HUES6 (cell line): ENCODE measurements at regions not wholly inside any gene's neighbourhood (a gene's known extent, or its start where the extent isn't known, plus 50 kb on each side); places are given as distances from the start of the nearest gene placed in this dataset.

Source experiments
- H3K27ac ChIP-seq: 2 replicates; pipeline ENCODE4 v1.7.0; 2013; ENCODE audit warnings: low read depth, mild to moderate bottlenecking, low read length, inconsistent platforms
- H3K27me3 ChIP-seq: 2 replicates; pipeline ENCODE4 v1.6.1; 2013; ENCODE audit warnings: low read length; ENCODE audit not compliant: control insufficient read depth, insufficient read depth
- H3K36me3 ChIP-seq: 2 replicates; pipeline ENCODE4 v1.6.1; 2013; ENCODE audit warnings: low read length; ENCODE audit not compliant: control insufficient read depth, insufficient read depth
- H3K4me1 ChIP-seq: 2 replicates; pipeline ENCODE4 v1.6.1; 2013; ENCODE audit warnings: low read length; ENCODE audit not compliant: control insufficient read depth, insufficient read depth
- H3K4me3 ChIP-seq: 2 replicates; pipeline ENCODE4 v1.5.1; 2013; ENCODE audit warnings: low read depth, low read length
- H3K9ac ChIP-seq: one replicate; pipeline ENCODE4 v1.6.1; 2013; ENCODE audit warnings: mild to moderate bottlenecking, low read length
- H3K9me3 ChIP-seq: 2 replicates; pipeline ENCODE4 v1.6.1; 2013; ENCODE audit warnings: low read depth, low read length; ENCODE audit not compliant: control insufficient read depth, insufficient read depth

DNA sequence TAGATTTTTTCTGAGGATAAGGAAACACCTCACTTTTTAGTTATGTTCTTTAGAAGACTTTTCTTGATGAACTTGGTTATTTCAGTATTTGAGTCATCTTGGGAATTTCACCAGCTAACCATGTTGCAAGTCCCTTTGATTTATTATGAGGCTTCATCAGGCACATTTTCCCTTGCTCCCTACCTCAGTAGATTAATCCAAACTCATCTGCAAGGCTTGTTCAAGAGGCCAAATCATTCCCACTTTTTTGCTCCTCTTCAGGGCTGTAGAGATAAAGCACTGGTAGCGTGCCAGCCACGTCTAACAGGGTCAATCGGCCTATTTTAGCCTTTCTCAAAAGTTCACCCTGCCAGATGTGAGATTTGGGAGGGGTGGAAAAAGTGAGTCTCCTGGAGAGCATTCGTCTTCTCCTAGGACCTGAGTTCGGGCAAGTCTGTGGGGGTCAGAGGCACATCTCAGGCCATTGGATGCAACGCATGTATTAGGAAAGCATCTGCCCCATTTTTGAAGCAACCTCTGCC, 120.3 kb downstream of the RDH14 start:
- Histone ChIP-seq H3K27me3 (no peaks in the 10 kb centered on the region), H3K27ac (no peak overlapping the region), H3K36me3 (no peaks in the 10 kb centered on the region), H3K9me3 (no peaks in the 10 kb centered on the region), H3K9ac (no peak overlapping the region), H3K4me3 (no peak overlapping the region), H3K4me1 (no peaks in the 10 kb centered on the region)

DNA sequence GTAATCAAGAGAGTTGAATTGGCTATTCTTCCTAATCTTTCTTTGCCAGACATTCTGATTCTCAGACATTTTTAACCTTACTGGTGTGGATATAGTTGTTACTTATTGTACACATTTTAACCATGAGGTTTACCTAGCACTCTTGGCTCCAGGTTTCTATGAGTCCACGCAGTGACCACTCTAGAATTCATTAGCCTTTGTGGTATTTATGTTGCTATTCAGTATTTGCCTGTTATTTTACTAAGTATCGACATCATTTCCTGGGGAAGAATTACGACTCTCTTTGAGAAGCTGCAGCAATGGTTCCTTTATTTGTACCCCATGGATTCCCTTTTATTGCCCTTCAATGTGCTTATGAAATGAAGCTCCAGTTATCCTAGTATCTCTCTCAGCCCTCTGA, 120.7 kb downstream of the RDH14 start:
- Histone ChIP-seq H3K36me3 (no peaks in the 10 kb centered on the region), H3K27me3 (no peaks in the 10 kb centered on the region), H3K9me3 (no peaks in the 10 kb centered on the region), H3K4me3 (no peak overlapping the region), H3K27ac (no peak overlapping the region), H3K9ac (no peak overlapping the region), H3K4me1 (no peaks in the 10 kb centered on the region)

DNA sequence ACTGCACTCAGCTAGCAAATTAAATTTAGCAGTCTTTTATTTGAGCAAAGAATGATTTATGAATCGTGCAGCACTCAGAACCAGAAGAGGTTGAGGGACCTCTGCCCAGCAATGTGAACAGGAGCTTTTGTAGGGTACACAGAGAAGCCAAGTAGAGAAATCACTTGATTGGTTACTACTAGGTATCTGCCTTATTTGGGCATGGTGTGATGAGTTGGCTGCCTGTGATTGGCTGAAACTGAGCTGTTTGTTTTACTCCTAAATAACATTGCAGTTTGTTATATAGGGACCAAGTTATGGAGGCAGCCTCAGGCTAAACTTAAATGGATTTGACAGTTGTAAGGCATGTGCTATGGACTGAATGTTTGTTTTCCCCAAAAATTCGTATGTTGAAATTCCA, 122.5 kb downstream of the RDH14 start:
- Histone ChIP-seq H3K4me1 (no peaks in the 10 kb centered on the region), H3K36me3 (no peaks in the 10 kb centered on the region), H3K27me3 (no peaks in the 10 kb centered on the region), H3K9ac (no peak overlapping the region), H3K9me3 (no peaks in the 10 kb centered on the region), H3K4me3 (no peak overlapping the region), H3K27ac (no peak overlapping the region)

DNA sequence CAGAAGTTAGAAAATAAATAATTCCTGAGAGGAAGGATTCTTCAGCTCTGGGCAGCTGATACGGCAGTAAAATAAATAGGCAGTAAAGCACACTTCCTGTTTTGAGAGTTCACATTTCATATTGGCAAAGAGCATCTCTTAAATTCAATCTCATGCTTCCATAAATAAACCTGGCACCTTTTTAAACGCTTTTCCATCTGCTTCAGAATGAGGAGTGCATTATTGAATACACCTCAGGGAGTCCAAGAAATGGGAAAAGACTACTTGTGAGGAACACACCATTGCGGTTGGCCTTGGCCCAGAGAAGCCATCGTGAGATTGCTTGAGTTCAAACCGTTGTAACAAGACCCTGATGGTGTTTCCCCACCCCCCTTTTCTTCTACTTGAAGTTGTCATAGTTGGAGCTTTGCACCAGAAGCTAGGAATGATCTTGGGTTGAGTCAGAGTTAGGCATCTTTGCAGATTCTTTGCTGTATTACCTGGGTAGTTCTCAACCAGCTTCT, 123.9 kb downstream of the RDH14 start:
- Histone ChIP-seq H3K9me3 (no peaks in the 10 kb centered on the region), H3K27ac (no peak overlapping the region), H3K4me3 (no peak overlapping the region), H3K4me1 (no peaks in the 10 kb centered on the region), H3K36me3 (no peaks in the 10 kb centered on the region), H3K27me3 (no peaks in the 10 kb centered on the region), H3K9ac (no peak overlapping the region)

DNA sequence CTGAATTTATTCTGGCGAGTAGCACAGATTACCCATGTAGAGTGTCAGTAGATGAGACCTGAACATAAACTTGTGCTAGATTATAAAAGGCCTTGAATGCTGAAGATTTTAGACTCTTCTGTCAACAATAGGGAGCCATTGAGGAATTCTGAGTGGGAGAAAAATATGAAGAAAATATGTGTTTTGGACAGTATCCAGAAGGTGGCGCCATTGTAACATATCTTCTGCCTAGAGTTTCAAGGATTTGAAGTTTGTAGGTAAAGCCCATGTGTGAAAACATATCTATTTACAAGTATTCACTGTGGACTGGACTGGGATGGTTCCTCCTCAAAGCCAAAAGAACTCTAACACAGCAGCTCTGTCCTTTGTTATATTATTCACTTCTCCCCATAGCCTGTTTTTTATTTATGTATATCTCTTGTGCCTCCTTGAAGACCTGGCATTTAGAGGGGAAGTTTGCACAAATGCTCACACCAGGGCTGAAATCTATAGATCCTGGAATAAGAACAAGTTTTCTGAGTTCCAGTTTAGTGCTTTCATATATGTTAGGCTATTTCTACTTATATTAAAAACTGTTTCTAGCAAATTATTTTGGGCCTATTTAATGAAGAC, 124.9 kb downstream of the RDH14 start:
- no peaks in the 10 kb centered on the region for H3K36me3 ChIP-seq
- H3K4me1 ChIP-seq, result no peaks in the 10 kb centered on the region
- H3K27ac ChIP-seq, result no peak overlapping the region
- no peak overlapping the region for H3K4me3 ChIP-seq
- no peaks in the 10 kb centered on the region for H3K27me3 ChIP-seq
- no peaks in the 10 kb centered on the region for H3K9me3 ChIP-seq
- no peak overlapping the region for H3K9ac ChIP-seq

DNA sequence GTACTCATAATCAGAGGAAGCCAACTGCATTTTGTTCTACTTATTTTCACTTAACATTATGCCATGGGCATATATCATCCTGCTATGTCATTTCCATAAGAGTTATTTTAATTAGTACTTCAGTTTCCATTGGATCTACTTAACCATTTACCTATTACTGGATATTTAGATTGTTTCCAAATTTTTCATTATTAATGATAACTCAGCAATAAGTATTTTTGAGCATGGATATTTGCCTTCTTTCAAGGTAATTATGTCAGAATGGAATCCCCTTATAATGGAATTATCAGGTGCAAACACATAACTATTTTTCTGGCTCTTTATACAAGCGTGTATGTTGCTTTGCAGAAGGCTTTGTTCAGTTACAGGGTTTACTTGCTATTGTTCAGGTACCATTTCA, 126.6 kb downstream of the RDH14 start:
- no peaks in the 10 kb centered on the region for H3K36me3 ChIP-seq
- no peaks in the 10 kb centered on the region for H3K9me3 ChIP-seq
- H3K9ac ChIP-seq, result no peak overlapping the region
- no peak overlapping the region for H3K27ac ChIP-seq
- H3K4me3 ChIP-seq, result no peak overlapping the region
- H3K27me3 ChIP-seq, result no peaks in the 10 kb centered on the region
- H3K4me1 ChIP-seq, result no peaks in the 10 kb centered on the region

DNA sequence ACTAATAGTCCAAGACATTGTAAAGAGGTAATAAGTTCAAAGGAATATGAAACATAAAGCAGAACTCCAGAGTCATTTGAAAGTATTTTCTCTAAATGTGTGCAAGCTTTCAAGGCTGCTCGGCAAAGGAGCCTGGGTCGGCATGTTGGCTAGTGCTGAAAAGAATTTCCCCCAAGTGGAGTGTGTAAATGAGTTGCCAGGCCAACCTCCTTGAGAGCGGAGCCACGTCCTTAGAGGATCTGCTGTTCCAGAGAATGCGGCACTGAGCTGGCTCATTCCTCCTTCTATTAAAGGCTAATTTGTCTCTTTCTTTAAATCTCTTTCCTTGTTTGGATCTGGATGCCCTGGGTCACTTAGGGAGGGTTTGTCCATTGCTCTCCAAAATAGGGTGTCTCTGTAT, 127.5 kb downstream of the RDH14 start:
- Histone ChIP-seq H3K9ac (no peak overlapping the region), H3K36me3 (no peaks in the 10 kb centered on the region), H3K4me3 (no peak overlapping the region), H3K27ac (no peak overlapping the region), H3K27me3 (no peaks in the 10 kb centered on the region), H3K4me1 (no peaks in the 10 kb centered on the region), H3K9me3 (no peaks in the 10 kb centered on the region)

DNA sequence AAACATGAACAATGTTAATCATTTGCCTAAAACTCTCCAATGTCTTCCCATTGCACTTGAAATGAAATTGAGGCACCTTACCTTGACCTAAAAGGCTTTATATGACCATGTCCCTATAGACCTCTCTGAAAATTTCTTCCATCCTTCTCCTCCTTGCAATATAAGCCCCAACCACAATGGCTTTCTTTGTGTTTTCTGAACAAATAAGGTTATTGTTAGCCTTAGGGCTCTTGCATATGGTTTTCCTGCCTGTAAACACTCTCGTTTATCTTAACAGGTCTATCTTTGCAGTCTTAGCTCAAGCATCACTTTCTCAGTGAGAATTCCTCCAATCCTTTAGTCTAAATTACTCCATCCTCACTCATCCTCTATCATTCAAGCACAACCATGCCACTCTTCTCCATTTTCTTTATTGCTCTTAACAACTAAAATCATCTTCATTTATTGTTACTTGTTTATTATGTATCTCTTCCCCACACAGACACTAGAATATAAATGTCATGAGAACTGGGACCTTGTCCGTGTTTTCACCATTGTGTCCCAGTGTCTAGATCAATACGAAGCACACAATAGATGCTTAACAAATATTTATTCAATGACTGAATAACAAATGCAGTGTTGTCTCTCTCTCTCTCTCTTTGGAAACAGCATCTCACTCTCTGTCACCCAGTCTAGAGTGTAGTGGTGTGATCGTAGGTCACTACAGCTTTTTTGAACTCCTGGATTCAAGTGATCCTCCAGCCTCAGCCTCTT, 129.3 kb downstream of the RDH14 start:
- Histone ChIP-seq H3K4me3 (no peak overlapping the region), H3K9ac (no peak overlapping the region), H3K9me3 (no peaks in the 10 kb centered on the region), H3K4me1 (no peaks in the 10 kb centered on the region), H3K27ac (no peak overlapping the region), H3K36me3 (no peaks in the 10 kb centered on the region), H3K27me3 (no peaks in the 10 kb centered on the region)

DNA sequence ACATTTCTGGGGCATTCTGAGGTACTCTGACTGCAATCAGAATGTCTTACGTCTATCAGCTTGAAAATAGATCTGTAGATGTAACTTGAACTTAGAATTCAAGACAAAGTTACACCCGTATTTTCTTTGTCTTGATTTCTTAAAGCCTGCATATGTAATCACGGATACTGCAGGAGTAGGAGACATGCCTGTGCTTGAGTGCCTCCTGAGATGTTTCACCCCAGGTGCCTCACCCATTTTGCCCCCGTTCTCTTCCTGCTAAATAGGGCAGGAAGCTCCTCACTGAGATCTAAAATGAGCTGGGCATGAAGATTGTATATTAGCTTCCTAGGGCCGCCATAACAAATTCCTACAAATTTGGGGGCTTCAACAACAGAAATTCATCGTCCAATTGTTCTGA, 131.9 kb downstream of the RDH14 start:
- Histone ChIP-seq H3K36me3 (no peaks in the 10 kb centered on the region), H3K27me3 (no peaks in the 10 kb centered on the region), H3K4me1 (no peaks in the 10 kb centered on the region), H3K9ac (no peak overlapping the region), H3K9me3 (no peaks in the 10 kb centered on the region), H3K4me3 (no peak overlapping the region), H3K27ac (no peak overlapping the region)

DNA sequence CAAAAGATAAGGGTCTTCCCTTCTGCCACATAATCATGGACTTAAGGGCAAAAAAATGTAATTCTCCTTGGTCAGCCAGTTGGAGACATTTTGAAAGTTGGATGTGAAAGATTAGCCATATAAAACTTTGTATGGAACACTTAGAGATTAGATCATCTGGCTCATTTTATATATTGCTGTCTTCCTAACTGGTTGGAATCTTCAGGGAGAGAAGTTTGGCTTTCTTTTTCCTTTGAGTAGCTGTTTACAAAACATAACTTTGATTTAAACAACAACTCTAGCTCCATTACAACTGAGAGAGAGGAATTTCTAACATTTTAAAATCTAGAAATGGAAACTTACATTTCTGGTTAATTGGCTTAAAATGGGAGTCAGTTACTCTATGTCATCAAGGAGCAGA, 132.7 kb downstream of the RDH14 start:
- Histone ChIP-seq H3K27me3 (no peaks in the 10 kb centered on the region), H3K9ac (no peak overlapping the region), H3K9me3 (no peaks in the 10 kb centered on the region), H3K4me3 (no peak overlapping the region), H3K27ac (no peak overlapping the region), H3K4me1 (no peaks in the 10 kb centered on the region), H3K36me3 (no peaks in the 10 kb centered on the region)

DNA sequence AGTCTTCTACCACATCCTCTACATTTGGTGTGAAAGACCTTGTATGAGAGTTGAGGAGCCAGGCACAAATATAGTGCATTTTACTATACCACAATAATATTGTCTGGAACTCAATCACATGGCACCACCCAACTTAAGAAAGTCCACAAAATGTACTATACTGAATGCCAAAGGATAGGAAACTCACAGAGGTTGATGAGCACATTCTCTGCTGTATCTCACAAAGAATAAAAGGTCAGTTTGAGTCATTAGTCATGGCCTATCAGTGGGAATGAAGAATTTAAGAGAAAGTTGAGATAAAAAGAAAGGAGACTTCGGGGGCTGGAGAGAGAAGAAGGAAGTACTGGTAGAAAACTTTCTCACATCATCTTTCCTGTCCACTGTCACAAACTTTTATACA, 134.3 kb downstream of the RDH14 start:
- Histone ChIP-seq H3K9ac (no peak overlapping the region), H3K4me3 (no peak overlapping the region), H3K27me3 (no peaks in the 10 kb centered on the region), H3K27ac (no peak overlapping the region), H3K9me3 (no peaks in the 10 kb centered on the region), H3K36me3 (no peaks in the 10 kb centered on the region), H3K4me1 (no peaks in the 10 kb centered on the region)
